COR-L47 (cell line): ENCODE measurements at regions not wholly inside any gene's neighbourhood (a gene's known extent, or its start where the extent isn't known, plus 50 kb on each side); places are given as distances from the start of the nearest gene placed in this dataset.

Source experiments
- DNase-seq: peaks from one replicate; lab custom pipeline; 2025; lab: John Stamatoyannopoulos, UW

GRCh38 chr2:70397186-70397585 lies 95.3 kb upstream of the FAM136A start:
- no peak for DNase-seq

GRCh38 chr2:70396612-70397011 lies 94.7 kb upstream of the FAM136A start:
- DNase-seq, result no peak

- DNase-seq, result no peak
Measured at GRCh38 chr2:70393881-70394280, 92.0 kb upstream of the FAM136A start.

GRCh38 chr2:70391988-70392387 lies 90.1 kb upstream of the FAM136A start:
- no peak for DNase-seq

- no peak for DNase-seq
Measured at GRCh38 chr2:70391259-70391658, 89.4 kb upstream of the FAM136A start.

- DNase-seq, result no peak
Measured at GRCh38 chr2:70388813-70389212, 86.9 kb upstream of the FAM136A start.

- no peak for DNase-seq
Measured at GRCh38 chr2:70388128-70388527, 86.3 kb upstream of the FAM136A start.

GRCh38 chr2:70385966-70386595 lies 84.2 kb upstream of the FAM136A start:
- DNase-seq, result no peak

- DNase-seq, result no peak
Measured at GRCh38 chr2:70385204-70385603, 83.3 kb upstream of the FAM136A start.

GRCh38 chr2:70381821-70382220 lies 80.0 kb upstream of the FAM136A start:
- no peak for DNase-seq

- no peak for DNase-seq
Measured at GRCh38 chr2:70381235-70381634, 79.4 kb upstream of the FAM136A start.

GRCh38 chr2:70380621-70381020 lies 78.8 kb upstream of the FAM136A start:
- DNase-seq, result no peak

GRCh38 chr2:70374616-70375015 lies 72.7 kb upstream of the FAM136A start:
- DNase-seq, result no peak

GRCh38 chr2:70371753-70372152 lies 69.9 kb upstream of the FAM136A start:
- DNase-seq, result no peak

GRCh38 chr2:70369082-70369481 lies 67.2 kb upstream of the FAM136A start:
- DNase-seq, result no peak

GRCh38 chr2:70368545-70368944 lies 66.7 kb upstream of the FAM136A start:
- no peak for DNase-seq

- DNase-seq, result peak; percentile 37
Measured at GRCh38 chr2:70367722-70368323, 66.0 kb upstream of the FAM136A start.

- no peak for DNase-seq
Measured at GRCh38 chr2:70362661-70363060, 60.8 kb upstream of the FAM136A start.

GRCh38 chr2:70360661-70361270 lies 58.9 kb upstream of the FAM136A start:
- no peak for DNase-seq

- DNase-seq, result no peak
Measured at GRCh38 chr2:70357684-70358071, 55.8 kb upstream of the FAM136A start.

- no peak for DNase-seq
Measured at GRCh38 chr2:70356941-70357683, 55.2 kb upstream of the FAM136A start.

- DNase-seq, result no peak
Measured at GRCh38 chr2:70354264-70354949, 52.5 kb upstream of the FAM136A start.
